NCI-H446 treated with DMSO at 0.1 percent for 48 hours (cell line): ENCODE measurements at regions not wholly inside any gene's neighbourhood (a gene's known extent, or its start where the extent isn't known, plus 50 kb on each side); places are given as distances from the start of the nearest gene placed in this dataset.

Experiments used
- DNase-seq: peaks from one replicate; lab custom pipeline; 2025; lab: John Stamatoyannopoulos, UW

- DNase-seq: no peak
These were observed 180.7 kb upstream of the STARD13 start for GRCh38 chr13:33466262-33466661.

GRCh38 chr13:33467556-33467955 is 182.0 kb upstream of the STARD13 start:
- DNase-seq: no peak

- DNase-seq: no peak
These were observed 185.6 kb upstream of the STARD13 start for GRCh38 chr13:33471204-33471603.

- DNase-seq: no peak
These were observed 186.9 kb upstream of the STARD13 start for GRCh38 chr13:33472446-33472845.

- no peak for DNase-seq
These were observed 193.6 kb upstream of the STARD13 start for GRCh38 chr13:33479105-33479504.

GRCh38 chr13:33480561-33480960 is 195.0 kb upstream of the STARD13 start:
- DNase-seq: no peak

GRCh38 chr13:33483471-33483870 is 197.9 kb upstream of the STARD13 start:
- no peak for DNase-seq

- no peak for DNase-seq
These were observed 199.7 kb upstream of the STARD13 start for GRCh38 chr13:33485247-33485646.

- DNase-seq: no peak
These were observed 202.2 kb upstream of the STARD13 start for GRCh38 chr13:33487575-33488243.

- no peak for DNase-seq
These were observed 204.0 kb upstream of the STARD13 start for GRCh38 chr13:33489563-33489962.

- DNase-seq: no peak
These were observed 205.1 kb upstream of the STARD13 start for GRCh38 chr13:33490461-33491327.

GRCh38 chr13:33493672-33494365 is 208.3 kb upstream of the STARD13 start:
- DNase-seq: no peak

GRCh38 chr13:33494596-33495204 is 209.1 kb upstream of the STARD13 start:
- DNase-seq: no peak

- no peak for DNase-seq
These were observed 210.8 kb upstream of the STARD13 start for GRCh38 chr13:33496336-33496735.

- no peak for DNase-seq
These were observed 211.7 kb upstream of the STARD13 start for GRCh38 chr13:33497146-33497845.

GRCh38 chr13:33508060-33508459 is 222.5 kb upstream of the STARD13 start:
- DNase-seq: no peak

GRCh38 chr13:33509642-33510229 is 224.2 kb upstream of the STARD13 start:
- DNase-seq: no peak

GRCh38 chr13:33510350-33510970 is 224.9 kb upstream of the STARD13 start:
- no peak for DNase-seq

GRCh38 chr13:33512880-33513554 is 227.5 kb upstream of the STARD13 start:
- no peak for DNase-seq

GRCh38 chr13:33514362-33514761 is 228.8 kb upstream of the STARD13 start:
- no peak for DNase-seq
